ENCODE measurements at regions not wholly inside any gene's neighbourhood (a gene's known extent, or its start where the extent isn't known, plus 50 kb on each side); places are given as distances from the start of the nearest gene placed in this dataset.

GRCh38 chr5:163631856-163632255 lies 126.4 kb downstream of the MAT2B start:
- TF ChIP-seq POLR2A (IDR thresholded peaks at IDR 0.05) (no peak), CTCF (IDR thresholded peaks at IDR 0.05) (no peak)
